PC-9 (cell line): ENCODE measurements at regions not wholly inside any gene's neighbourhood (a gene's known extent, or its start where the extent isn't known, plus 50 kb on each side); places are given as distances from the start of the nearest gene placed in this dataset.

ENCODE experiments used
- EZH2 ChIP-seq: fragments of 200-600 bp; sonication (generic); IDR thresholded peaks from 2 replicates; pipeline ENCODE4 v1.8.0; 2017; ENCODE audit warnings: antibody characterized with exemption, low read depth
- TF ChIP-seq, protein P1 (sequence below): fragments of 200-600 bp; sonication (generic); conservative IDR thresholded peaks from 2 replicates; pipeline ENCODE4 v1.6.1; 2017; ENCODE audit warnings: mixed run types, antibody characterized with exemption, mild to moderate bottlenecking, moderate library complexity

DNA sequence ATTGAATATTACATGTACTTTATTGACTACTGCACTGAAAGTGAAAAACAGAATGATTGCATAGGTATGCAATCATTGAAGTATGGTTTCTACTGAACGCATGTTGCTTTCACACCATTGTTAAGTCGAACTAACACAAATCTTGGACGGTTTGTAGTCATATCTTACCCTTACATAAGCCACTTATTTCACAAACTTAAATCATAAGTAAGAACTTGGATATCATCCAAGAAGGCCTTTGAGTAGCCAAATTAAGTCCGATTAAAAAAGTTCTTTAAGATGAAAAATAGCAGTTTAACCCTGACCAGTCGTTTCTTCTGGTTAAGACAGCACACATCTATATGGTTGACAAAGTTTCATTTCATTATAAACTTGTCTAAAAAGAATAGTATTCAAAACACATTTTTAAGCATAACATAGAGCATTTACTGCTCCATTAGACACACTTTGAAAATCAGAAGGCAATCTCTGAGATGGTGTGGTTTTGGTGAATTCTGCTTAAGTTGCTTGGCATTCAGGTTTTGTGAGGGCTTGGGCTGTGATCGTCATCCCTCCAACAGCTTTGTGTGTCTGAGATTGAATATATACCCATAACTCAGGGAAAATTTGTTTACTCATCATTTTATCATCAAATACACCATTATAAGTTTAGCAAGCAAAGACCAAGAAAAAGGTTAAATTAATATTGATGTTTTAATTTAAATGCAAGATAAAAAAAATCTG lies 92.2 kb downstream of the NFKBIZ start:
- TF ChIP-seq, protein P1, sequence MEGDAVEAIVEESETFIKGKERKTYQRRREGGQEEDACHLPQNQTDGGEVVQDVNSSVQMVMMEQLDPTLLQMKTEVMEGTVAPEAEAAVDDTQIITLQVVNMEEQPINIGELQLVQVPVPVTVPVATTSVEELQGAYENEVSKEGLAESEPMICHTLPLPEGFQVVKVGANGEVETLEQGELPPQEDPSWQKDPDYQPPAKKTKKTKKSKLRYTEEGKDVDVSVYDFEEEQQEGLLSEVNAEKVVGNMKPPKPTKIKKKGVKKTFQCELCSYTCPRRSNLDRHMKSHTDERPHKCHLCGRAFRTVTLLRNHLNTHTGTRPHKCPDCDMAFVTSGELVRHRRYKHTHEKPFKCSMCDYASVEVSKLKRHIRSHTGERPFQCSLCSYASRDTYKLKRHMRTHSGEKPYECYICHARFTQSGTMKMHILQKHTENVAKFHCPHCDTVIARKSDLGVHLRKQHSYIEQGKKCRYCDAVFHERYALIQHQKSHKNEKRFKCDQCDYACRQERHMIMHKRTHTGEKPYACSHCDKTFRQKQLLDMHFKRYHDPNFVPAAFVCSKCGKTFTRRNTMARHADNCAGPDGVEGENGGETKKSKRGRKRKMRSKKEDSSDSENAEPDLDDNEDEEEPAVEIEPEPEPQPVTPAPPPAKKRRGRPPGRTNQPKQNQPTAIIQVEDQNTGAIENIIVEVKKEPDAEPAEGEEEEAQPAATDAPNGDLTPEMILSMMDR: no peak
- TF ChIP-seq EZH2: no peak
